AG04450 (cell line): ENCODE measurements at regions not wholly inside any gene's neighbourhood (a gene's known extent, or its start where the extent isn't known, plus 50 kb on each side); places are given as distances from the start of the nearest gene placed in this dataset.

Source experiments
- CTCF ChIA-PET: fragments of 300-600, 350-600 bp; formaldehyde crosslinking; extraction: SDS; loops from one replicate; lab custom pipeline; 2022; ENCODE audit warnings: antibody characterized with exemption, inconsistent platforms; lab: Charles Lee
- POLR2A ChIA-PET: fragments of 350-600 bp; formaldehyde crosslinking; extraction: SDS; loops from one replicate; lab custom pipeline; 2021; ENCODE audit warnings: antibody characterized with exemption, inconsistent platforms; lab: Yijun Ruan, JAX
- DNase-seq: peaks from one replicate; pipeline ENCODE4 v3.0.0-alpha.2; 2011; ENCODE audit warnings: low read depth, low spot score
- H3K27ac ChIP-seq: one replicate; pipeline ENCODE4 v1.5.1; 2012; ENCODE audit warnings: low read depth, low read length, control low read depth
- H3K27me3 ChIP-seq: one replicate; pipeline ENCODE4 v1.6.0; 2012; ENCODE audit warnings: low read length; ENCODE audit not compliant: control insufficient read depth, insufficient read depth
- H3K4me3 ChIP-seq: 2 replicates; pipeline ENCODE4 v1.5.1; 2011; ENCODE audit warnings: mild to moderate bottlenecking, low read depth, low read length, control low read depth
- H3K9me3 ChIP-seq: 2 replicates; pipeline ENCODE4 v1.5.1; 2012; ENCODE audit warnings: low read length; ENCODE audit not compliant: control insufficient read depth, insufficient read depth
- TF ChIP-seq, protein P1 (sequence below): IDR thresholded peaks from 2 replicates; pipeline ENCODE4 v1.5.1; 2011; ENCODE audit warnings: low read depth, low read length, control low read depth, inconsistent platforms

DNA sequence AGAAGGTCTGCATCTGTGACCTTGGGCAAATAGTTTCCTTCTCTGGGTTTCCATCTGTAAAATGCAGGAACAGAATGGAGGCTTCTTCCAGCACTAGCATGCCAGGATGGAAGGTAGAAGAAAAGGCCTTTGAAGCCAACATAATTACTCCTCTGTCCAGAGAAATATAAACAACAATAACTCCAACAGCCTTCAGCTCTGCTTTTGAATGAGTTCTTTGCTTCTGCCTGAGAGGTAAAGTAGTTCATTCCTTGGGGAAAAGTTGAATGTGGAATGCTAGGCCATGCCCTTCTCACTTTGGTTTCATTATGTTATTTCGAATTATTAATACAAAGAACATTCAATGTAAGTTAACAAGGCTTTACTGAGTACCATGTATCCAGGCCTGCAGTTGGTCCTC is 61.2 kb upstream of the BLID start:
- CTCF ChIA-PET: interaction anchor here (0.9 kb wide), 1 partner anchor 25 kb away, joined by 4 read pairs; no protein-coding TSS in a partner anchor
- TF ChIP-seq, protein P1, sequence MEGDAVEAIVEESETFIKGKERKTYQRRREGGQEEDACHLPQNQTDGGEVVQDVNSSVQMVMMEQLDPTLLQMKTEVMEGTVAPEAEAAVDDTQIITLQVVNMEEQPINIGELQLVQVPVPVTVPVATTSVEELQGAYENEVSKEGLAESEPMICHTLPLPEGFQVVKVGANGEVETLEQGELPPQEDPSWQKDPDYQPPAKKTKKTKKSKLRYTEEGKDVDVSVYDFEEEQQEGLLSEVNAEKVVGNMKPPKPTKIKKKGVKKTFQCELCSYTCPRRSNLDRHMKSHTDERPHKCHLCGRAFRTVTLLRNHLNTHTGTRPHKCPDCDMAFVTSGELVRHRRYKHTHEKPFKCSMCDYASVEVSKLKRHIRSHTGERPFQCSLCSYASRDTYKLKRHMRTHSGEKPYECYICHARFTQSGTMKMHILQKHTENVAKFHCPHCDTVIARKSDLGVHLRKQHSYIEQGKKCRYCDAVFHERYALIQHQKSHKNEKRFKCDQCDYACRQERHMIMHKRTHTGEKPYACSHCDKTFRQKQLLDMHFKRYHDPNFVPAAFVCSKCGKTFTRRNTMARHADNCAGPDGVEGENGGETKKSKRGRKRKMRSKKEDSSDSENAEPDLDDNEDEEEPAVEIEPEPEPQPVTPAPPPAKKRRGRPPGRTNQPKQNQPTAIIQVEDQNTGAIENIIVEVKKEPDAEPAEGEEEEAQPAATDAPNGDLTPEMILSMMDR: no peak

DNA sequence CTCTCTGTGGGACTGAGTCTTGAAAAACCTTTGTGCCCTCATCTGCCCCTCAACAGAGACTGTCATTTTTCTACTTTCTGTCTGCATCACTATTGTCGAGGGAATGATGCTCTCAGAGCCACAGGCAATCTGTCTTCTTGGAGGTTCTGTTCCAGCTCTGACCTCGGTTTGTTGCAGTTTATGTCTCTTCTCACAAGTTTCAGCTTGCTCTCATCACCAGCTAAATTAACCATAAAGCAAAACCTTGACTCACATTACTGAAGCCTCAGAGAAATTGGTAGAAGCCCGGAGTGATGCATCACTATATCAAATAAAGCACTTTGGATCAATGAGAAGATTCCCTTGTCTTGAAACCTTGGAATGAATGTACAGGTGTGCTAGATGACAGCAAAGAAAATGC is 60.6 kb upstream of the BLID start:
- Histone ChIP-seq H3K27me3 (no peaks in the 10 kb centered on the region), H3K4me3 (peak overlapping the region; percentile 68), H3K9me3 (no peaks in the 10 kb centered on the region), H3K27ac (peak overlapping the region; percentile 34)
- TF ChIP-seq, protein P1: no peak
- DNase-seq: no peak
- ChIA-PET CTCF (interaction anchor here (0.9 kb wide), 1 partner anchor 26 kb away, joined by 4 read pairs; no protein-coding TSS in a partner anchor), POLR2A (no interaction called here)

More for the DNA sequence above, 61.2 kb upstream of the BLID start:
- no peaks in the 10 kb centered on the region for H3K9me3 ChIP-seq
- POLR2A ChIA-PET: no interaction called here
- H3K27ac ChIP-seq: no peak overlapping the region
- no peak for DNase-seq
- H3K27me3 ChIP-seq: no peaks in the 10 kb centered on the region
- peak overlapping the region; percentile 68 for H3K4me3 ChIP-seq

DNA sequence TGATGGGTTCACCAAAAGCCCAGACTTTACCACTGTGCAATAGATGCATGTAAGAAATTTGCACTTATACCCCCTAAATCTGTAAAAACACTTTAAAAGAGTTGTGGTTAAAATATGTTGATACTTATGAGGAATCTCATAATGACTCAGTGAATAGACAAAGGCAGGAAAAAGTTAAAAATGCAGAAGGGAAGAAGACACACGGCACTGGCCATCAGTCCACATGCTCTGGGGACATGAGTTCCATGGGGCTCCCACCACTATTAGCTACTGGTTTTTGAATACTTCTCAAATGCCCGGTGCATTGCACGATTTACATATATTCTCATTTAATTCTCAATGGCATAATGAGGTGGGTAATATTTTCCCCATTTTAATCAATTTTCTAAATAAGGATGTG is 59.3 kb upstream of the BLID start:
- Histone ChIP-seq H3K4me3 (peak overlapping the region; percentile 68), H3K27me3 (no peaks in the 10 kb centered on the region), H3K9me3 (no peaks in the 10 kb centered on the region), H3K27ac (peak overlapping the region; percentile 40)
- CTCF ChIA-PET: interaction anchor here (0.5 to 1.7 kb wide), 3 partner anchors 22 to 36 kb away, joined by 3 to 5 read pairs (median 4); no protein-coding TSS in a partner anchor
- POLR2A ChIA-PET: no interaction called here
- DNase-seq: no peak
- TF ChIP-seq, protein P1: no peak

DNA sequence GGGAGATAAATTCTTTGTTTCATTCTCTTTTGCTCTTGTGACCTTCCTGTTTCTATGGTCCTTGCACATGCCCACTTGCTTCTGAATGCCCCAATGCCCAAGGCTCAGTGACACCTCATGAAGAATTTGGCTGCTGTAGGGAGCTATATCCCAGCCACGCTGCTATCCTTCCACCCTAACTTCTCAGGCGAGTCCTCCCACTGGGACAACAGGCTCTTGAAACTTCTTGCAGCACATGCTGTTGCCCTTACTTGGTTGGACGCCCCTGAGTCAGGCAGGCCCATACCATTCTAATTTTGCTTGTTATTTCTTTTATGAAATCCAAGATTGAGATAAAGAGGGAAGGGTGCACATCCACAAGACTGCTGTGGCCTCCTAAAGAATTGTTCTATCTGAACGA is 57.6 kb upstream of the BLID start:
- Histone ChIP-seq H3K27ac (peak overlapping the region; percentile 58), H3K9me3 (no peaks in the 10 kb centered on the region), H3K4me3 (peak overlapping the region; percentile 14), H3K27me3 (no peaks in the 10 kb centered on the region)
- DNase-seq: no peak
- TF ChIP-seq, protein P1: no peak
- CTCF ChIA-PET: interaction anchor here (0.9 to 1.4 kb wide), 4 partner anchors 15 to 519 kb away, joined by 3 to 7 read pairs (median 4); no protein-coding TSS in a partner anchor
- POLR2A ChIA-PET: no interaction called here

DNA sequence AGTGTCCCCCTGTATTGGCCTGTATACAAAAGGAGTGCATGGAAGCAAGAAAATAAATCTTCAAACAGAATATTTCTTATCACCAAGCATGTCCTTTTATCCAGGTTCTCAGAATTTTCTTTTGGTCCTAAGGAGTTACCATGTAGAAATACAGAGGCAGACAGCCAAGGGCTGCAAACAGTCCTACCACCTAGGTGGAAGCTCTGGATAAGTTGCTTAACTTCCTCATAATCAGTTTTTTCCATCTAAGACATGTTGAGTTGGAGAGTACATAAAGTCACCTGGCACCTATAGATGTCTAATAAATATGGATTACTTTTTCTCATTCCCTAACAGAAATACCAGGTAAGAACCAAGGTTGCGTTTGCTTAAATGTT is 57.0 kb upstream of the BLID start:
- Histone ChIP-seq H3K9me3 (no peaks in the 10 kb centered on the region), H3K27me3 (no peaks in the 10 kb centered on the region), H3K27ac (peak overlapping the region; percentile 48), H3K4me3 (peak overlapping the region; percentile 5; the same call in 1 of the 2 replicates)
- POLR2A ChIA-PET: no interaction called here
- no peak for DNase-seq
- TF ChIP-seq, protein P1: no peak
- CTCF ChIA-PET: interaction anchor here (0.8 to 1.3 kb wide), 2 partner anchors 42 to 518 kb away, joined by 3 read pairs; no protein-coding TSS in a partner anchor
